NOMO-1 treated with DMSO at 0.1 percent for 48 hours (cell line): ENCODE measurements at regions not wholly inside any gene's neighbourhood (a gene's known extent, or its start where the extent isn't known, plus 50 kb on each side); places are given as distances from the start of the nearest gene placed in this dataset.
"Not testable (repeated sequence)": the region's sequence is repeated elsewhere in the genome, so short reads cannot be mapped to it uniquely, and the experiment has no call there.

Source experiments
- DNase-seq: peaks from one replicate; lab custom pipeline; 2025; ENCODE audit not compliant: unreplicated experiment; lab: John Stamatoyannopoulos, UW

DNA sequence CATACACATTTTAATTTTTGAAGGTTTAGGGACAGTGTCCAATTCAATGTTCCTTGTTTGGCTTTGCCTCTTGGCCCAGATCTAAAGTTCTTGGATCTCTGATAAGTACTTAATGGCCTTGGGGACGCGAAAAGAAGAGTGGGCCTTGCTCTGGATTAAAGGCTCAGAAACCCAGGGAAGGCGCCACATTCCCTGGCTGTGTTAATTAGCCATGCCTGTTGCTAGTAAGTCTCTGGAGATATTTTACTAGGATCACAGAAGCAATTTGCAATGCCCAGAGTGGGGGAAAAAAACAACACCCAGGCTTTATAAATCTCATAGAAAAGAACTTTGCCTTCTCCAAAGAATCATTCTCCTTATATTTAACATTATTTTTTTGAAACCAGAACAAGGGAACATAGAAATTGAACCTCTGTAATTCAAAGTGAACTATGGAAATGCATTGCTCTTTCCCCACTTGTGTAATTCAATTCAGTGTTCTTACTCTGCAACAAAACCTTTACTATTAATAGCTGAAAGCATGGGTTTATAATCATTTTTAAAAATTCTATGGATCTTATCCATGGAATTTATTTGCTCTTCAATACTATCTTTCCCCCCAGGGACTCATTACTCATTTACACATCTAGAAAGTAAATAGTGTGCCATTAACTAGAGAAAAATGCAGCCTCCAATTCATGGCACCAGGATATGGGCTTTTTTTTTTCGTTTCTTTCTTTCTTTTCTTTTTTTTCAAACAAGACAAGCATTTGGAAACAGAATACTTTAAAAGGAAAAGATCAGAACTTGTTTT, 172.2 kb upstream of the ANKRD55 start:
- DNase-seq, result no peak

DNA sequence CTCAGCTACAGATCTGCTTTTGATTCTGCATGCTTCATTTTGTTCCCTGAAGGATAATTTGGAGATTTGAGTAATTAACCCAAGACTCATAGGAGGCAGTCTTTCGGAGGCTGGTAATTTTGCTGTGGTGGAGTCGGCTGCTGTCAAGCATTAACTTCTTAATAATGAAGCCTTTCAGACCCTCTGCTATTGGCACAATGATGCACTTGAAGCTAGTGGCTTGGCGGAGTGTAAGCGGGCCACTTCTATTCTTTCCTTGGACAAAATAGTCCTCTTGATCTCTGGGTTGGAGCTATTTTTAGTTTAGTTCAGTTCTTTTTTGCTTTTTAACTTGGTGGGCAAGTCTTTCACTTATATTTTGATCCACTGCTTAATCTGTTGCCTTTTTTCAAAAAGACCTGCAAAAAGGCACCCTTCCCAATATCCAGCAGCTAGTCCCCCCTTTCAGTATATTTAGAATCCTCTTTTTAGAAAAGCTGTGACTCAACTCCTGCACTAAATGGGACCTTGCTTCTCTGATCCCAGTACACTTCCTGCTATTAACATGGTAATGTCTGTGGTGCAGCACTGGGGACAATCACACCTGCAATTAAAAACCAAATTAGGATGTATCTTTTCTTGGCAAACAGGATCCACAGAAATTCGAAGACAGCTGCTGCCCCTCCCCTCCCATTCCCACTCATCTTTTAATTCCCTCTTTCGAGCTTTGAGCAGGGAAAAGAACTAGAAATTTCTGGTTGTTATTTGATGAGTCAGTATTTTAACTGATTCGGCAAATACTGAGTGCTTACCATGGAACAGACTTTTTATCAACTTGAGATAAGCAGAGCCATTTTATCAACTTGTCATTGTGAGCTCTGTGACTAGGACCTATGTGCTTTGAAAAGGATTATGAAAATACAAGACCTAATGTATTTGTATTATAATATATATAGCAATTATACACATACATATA, 169.4 kb upstream of the ANKRD55 start:
- DNase-seq, result no peak

DNA sequence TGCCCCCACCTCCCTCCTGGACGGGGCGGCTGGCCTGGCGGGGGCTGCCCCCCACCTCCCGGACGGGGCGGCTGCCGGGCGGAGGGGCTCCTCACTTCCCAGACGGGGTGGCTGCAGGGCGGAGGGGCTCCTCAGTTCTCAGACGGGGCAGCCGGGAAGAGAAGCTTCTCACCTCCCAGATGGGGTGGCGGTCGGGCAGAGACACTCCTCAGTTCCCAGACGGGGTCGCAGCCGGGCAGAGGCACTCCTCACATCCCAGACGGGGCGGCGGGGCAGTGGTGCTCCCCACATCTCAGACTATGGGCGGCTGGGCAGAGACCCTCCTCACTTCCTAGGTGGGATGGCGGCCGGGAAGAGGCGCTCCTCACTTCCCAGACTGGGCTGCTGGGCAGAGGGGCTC, 164.7 kb upstream of the ANKRD55 start:
- not testable (repeated sequence) for DNase-seq

DNA sequence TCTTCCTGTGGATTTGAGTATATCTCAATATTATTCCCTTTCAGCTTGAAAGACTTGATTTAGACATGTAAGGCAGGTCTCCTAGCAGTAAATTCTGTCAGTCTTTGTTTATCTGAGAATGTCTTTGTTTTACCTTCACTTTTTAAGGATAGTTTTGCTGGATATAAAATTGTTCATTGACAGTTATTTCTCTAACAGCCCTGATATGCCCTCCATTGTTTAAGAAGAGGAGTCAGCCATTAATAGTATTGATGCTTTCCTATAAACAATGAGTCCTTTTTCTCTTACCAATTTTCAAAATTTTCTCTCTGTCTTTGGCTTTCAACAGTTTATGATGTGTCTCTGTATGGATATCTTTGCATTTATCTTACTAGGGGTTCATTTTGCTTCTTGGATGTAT, 163.5 kb upstream of the ANKRD55 start:
- DNase-seq, result no peak

DNA sequence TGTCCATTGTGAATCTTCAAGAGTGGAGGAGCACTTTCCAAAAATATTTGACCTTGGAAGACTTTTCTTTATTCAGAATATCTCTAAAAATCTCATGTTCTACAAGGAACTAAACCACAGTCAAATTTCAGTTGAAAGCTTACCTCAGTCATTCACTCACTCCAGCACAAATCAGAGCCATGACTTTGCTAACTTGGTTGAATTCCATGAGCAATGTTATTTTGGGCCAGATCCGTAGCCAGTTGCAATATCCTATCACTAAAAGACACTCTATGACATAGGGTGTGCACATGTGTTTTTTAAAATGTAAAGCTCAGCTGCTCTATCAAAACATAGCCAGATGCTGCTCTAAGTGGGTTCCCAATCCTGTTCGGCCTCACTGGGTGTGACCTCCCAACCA, 156.1 kb upstream of the ANKRD55 start:
- DNase-seq, result no peak

DNA sequence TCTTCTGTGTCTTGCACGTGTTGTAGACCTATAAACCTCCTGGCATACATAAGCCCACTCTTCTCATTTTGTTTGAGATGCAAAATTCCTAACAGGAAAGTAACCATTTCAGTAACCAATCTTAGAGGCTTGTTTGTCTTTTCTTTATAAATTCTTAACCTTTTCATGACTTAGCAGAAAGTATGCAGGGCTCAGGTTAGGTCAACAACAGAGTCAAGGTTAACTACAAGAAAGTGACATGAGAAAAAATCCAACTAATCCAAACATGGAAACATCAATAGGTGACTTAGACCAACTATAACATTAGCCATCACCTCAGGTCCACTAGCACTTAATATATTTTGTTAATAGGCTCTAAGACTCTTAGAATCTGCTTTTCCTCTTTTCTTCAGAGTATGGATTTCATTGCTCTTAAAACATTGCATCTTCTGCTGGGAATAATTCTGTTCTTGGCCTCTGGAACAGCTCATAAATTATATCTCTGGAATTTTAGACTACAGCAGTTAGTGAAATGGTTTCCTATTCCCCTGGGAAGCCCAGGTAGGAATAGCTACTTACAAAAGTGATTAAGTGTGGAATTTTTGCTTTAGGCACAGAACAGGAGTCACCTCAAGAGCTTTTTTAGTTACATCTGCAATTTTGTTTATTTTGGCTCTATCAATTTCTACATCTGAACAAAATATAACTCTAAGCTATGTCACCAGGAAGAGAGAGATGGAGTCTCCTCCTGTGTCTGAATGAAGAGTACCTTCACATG, 155.3 kb upstream of the ANKRD55 start:
- no peak for DNase-seq

DNA sequence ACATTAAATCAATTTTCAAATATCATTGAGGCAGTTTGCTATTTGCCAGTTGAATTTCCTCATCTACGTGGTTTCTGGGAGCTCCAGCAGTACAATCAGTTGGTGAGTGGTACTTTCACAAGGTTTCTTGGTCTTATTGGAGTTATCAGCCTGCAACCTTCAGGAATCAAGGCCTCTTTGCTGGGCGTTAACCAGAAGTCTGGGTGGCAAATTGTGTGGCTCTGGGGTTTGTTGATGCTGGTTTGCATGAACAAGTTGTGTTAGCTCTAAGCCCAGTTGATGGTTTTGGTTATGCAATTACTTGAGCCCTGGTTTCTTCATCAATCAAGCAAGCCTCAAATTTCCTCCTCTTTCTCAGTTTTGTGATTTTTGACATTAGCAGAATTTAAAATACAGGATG, 152.9 kb upstream of the ANKRD55 start:
- peak; percentile 58 for DNase-seq

DNA sequence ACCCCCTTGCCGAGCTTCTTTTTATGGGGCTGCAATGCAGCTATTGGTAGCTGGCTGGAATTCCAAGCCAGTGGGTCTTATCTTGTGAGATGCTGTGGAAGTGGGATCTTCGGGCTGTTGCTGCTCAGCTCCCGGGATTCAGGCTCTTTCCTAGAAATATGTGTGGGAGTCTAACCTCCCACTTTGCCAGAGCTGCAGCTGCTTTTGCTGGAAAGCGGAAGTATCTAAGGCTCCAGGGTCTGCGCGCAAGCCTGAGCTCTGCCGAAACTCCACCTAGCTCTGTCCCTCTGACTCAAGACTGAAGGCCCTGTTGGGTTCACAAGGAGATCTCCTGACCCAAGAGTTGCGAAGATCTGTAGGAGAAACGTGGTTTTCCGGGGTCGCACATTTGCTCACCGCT, 151.1 kb upstream of the ANKRD55 start:
- no peak for DNase-seq

DNA sequence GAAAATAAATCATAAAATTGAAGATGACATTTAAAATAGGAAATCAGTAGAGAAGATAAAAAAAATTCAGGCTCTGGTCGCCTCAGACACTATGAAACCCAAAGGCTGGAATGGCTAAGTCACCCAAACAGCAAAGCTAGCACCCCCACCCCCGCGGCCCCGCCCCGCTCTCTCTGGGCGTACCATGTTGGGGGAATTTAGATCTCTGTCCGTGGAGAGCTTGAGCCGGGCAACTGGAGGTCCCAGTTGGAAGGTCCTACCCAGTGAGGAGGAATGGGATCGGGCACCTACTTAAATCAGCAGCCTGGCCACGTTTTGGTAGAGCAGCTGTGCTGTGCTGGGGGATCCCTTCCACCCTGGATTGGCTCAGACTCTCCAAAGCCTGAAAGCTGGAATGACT, 150.6 kb upstream of the ANKRD55 start:
- no peak for DNase-seq

DNA sequence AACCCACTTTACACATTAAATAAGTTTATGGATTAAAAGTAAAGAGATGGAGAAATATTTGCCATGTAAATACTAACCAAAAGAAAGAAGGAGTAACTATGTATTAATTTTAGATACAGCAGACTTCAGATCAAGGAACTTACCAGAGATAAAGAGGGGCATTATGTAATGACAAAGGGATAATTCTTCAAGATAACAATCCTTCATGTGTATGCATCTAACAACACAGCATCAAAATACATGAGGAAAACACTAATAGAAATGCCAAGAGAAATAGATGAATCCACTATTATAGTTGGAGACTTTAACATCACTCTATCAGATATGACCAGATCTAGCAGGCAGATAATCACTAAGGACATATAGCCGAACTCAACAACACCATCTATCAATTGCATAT, 149.8 kb upstream of the ANKRD55 start:
- no peak for DNase-seq

DNA sequence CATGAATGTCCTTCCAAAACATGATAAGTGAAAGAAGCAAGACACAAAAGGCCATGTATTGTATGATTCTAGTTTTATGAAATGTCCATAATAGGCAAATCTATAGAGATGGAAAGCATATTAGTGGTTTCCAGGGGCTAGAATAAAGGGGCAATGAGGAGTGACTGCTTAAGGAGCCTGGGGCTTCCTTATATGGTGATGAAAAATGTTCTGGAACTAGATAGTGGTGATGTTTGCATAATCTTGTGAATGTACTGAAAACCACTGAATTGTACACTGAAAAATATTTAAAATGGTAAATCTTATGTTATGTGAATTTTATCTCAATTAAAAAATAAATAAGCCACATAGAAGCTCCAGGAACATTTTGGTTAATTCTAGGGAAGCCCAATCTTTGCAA, 144.4 kb upstream of the ANKRD55 start:
- no peak for DNase-seq

DNA sequence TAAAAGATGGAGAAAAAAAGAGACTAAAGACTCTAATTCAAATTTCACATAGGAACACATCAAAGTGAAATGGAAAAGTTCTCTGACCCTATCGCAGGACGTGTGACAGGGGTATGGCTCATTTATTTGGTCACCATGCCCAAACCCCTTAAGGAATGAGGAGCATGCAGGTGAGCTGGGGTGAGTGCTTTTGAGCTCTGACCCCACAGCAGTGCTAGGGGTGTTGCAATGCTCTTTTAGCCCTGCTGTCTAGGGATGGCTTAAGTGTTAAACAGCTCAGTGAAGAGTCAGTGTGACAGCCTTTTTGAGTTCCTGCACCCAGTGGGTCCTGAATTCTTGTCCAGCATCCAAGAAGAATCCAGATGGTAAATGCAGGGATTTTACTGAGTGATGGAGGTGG, 143.0 kb upstream of the ANKRD55 start:
- no peak for DNase-seq

DNA sequence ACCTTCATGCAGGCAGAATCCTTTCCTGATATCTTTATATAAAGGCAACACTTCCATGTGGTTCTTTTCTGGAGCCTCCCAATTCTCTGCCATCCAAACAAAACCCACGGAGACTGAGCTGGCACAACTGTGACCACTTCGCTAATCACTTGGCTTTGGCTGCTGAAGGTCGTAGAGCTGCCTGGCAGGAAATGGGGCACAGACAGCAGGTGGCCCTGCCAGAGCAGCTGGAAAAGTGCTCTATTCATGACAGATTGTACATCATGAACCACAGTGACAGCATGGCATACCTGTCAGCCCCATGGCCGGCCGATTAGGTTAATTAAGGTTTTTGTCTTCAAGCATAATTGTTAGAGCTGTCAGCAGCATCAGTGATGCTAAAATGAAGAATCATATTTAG, 141.9 kb upstream of the ANKRD55 start:
- no peak for DNase-seq

DNA sequence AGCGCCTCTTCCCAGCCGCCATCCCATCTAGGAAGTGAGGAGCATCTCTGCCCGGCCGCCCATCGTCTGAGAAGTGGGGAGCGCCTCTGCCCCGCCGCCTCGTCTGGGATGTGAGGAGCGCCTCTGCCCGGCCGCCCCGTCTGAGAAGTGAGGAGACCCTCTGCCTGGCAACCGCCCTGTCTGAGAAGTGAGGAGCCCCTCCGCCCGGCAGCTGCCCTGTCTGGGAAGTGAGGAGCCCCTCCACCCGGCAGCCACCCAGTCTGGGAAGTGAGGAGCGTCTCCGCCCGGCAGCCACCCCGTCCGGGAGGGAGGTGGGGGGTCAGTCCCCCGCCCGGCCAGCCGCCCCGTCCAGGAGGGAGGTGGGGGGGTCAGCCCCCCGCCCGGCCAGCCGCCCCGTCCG, 139.4 kb upstream of the ANKRD55 start:
- not testable (repeated sequence) for DNase-seq

DNA sequence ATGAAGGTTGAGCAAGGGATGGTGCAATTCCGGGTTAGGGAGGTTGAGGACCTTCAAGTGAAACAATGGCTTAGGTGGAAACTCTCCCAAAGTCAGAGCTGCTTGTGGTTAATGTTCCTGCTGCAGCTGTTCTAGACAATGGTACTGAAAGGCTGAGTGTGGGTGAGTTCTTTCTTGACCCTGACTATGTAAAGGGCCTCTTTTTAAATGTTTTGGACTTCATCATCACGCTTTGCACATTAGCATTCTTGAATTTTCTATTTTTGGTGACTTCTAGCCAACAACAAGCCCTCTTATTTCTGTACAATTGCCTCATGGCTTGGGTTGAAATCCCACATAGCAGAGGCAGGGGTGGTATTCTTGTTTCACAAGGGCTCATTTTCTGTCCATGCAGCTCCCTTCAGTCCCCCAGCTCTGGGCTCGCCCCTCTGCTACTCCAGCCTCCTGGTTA, 136.3 kb upstream of the ANKRD55 start:
- DNase-seq, result no peak

DNA sequence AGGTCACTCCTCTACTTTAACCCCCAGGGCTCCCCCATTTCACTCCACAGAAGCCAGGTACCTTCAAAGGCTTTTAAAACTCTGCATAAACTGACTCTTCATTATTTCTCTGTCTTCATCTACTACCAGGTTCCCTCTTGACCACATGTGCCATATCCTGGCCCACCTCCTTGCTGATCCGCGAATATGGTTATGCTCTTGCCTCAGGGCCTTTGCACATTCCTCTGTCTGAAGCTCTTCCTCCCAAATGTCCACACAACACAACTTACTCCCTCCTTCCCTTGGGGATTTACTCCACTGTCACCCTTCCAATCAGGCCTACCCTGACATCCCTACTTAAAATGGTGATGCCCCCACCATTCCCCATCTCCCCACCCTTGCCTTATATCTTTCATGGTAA, 134.6 kb upstream of the ANKRD55 start:
- DNase-seq, result no peak

DNA sequence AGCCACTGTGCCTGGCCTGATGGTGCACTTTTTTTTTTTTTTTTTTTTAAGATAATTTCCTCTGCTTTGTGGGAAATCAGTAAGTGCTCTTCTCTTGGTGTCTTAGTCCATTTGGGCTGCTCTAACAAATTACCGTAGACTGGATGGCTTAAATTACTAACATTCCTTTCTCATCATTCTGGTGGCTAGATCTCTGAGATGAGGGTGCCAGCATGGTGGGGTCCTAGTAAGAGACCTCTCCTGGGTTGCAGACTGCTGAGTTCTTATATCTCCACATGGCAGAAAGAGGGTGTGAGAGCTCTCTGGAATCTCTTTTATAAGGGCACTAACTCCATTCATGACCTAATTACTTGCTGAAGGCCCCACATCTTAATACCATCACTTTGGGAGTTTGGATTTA, 133.9 kb upstream of the ANKRD55 start:
- DNase-seq, result no peak

DNA sequence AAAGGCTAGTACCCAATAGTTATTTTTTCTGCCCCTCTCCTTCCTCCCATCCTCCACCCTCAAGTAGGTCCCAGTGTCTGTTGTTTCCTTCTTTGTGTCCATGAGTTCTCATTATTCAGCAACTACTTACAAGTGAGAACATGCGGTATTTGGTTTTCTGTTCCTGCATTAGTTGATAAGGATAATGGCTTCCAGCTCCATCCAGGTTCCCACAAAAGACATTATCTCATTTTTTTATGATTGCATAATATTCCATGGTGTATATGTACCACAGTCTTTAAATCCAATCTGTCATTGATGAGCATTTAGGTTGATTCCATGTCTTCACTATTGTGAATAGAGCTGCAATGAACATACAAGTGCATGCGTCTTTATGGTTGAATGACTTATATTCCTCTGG, 128.3 kb upstream of the ANKRD55 start:
- DNase-seq, result no peak

DNA sequence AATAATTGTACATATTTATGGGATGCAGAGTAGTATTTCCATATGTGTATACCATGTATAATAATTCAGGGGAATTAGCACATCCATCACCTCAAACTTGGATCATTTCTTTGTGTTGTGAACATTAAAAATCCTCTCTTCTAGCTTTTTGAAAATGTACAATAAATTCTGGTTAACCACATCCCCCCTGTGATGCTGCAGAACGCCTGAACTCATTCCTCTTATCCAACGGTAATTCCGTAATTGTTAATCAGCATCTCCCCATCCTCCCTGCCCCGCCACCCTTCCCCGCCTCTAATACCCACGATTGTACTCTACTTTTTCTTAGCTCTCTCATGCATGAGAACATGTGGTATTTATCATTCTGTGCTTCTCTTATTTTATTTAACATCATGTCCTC, 127.7 kb upstream of the ANKRD55 start:
- DNase-seq, result no peak

DNA sequence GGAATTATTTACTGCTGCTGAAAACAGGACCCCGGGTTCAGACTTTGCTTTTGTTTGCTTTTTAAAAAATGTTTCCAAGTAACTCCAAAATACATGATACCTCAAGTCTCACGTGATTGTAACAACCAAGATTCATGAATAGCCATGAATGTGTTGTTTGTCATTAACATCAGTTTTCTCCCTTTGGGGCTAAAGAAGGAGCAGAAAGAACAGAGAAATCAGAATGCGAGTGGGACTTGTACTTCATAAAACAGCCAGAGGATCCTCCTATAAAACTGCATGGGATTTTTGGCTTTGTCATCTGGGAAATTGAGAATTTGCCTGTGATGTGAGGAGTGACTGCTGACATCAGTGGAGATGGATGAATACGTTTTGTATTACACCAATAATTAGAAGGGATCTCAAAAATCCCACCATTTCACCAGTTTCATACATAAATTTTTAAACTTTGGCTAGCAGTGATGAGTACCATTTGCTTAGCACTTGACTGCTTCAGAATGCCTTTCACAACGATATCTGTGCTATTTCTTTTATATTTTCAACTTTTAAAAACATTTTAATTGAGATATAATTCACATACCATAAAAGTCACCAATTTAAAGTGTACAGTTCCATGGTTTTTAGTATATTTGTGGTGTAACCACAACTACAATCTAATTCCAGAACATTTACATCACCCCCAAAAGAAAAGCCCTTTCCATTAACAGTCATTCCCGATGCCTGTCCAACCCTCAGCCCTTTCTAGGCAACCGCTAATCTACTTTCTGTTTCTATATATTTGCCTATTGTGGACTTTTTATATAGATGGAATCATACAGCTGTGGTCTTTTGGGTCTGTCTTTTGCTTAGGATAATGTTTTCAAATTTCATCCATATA, 126.9 kb upstream of the ANKRD55 start:
- no peak for DNase-seq
